B cell (primary cell): ENCODE measurements at regions not wholly inside any gene's neighbourhood (a gene's known extent, or its start where the extent isn't known, plus 50 kb on each side); places are given as distances from the start of the nearest gene placed in this dataset.

Source experiments
- ATAC-seq: fragments of 200-7000 bp; cut with Tn5 transposase; one replicate; pipeline ENCODE4 v1.10.0; 2021; ENCODE audit warnings: low read depth, mild to moderate bottlenecking, moderate number of reproducible peaks, moderate library complexity
- CTCF ChIA-PET: fragments of 350-600 bp; sonication (Branson Sonifier 250); formaldehyde crosslinking; loops from one replicate; lab custom pipeline; 2021; ENCODE audit warnings: antibody characterized with exemption, inconsistent platforms; lab: Charles Lee
- POLR2A ChIA-PET: fragments of 350-600 bp; sonication (Branson Sonifier 250); formaldehyde crosslinking; loops from one replicate; lab custom pipeline; 2021; ENCODE audit warnings: antibody characterized with exemption; lab: Charles Lee
- DNase-seq: peaks from one replicate; pipeline ENCODE4 v3.0.0; 2013
- H2AFZ ChIP-seq: 2 replicates; pipeline ENCODE4 v1.6.1; 2012; ENCODE audit warnings: mild to moderate bottlenecking, low read depth, low read length; ENCODE audit not compliant: insufficient read depth, poor library complexity, severe bottlenecking
- H3K27ac ChIP-seq, 2 donors: 1 replicate in 1 of 2; 2 replicates in 1 of 2; pipeline ENCODE4 v1.5.1; 2012 to 2013; ENCODE audit warnings: low read length in 2 of 2, mild to moderate bottlenecking in 2 of 2, moderate library complexity in 1 of 2
- H3K27me3 ChIP-seq, 4 experiments: fragments of 200-600 bp in 1 of 4; sonication (generic) in 1 of 4; replicated peaks in 1 of 4; 1 replicate in 2 of 4; 2 replicates in 2 of 4; pipeline versions ENCODE4 v1.6.1 to v1.7.0; 2013 to 2016; ENCODE audit warnings: low read length in 3 of 4, mild to moderate bottlenecking in 2 of 4, mixed read lengths in 1 of 4, moderate library complexity in 1 of 4; ENCODE audit not compliant: insufficient read depth in 4 of 4, control insufficient read depth in 3 of 4; ENCODE audit errors: control extremely low read depth in 1 of 4
- H3K36me3 ChIP-seq, 2 experiments: replicated peaks in 1 of 2; 1 replicate in 1 of 2; 2 replicates in 1 of 2; pipeline versions ENCODE4 v1.6.1 to v1.7.1; 2013; ENCODE audit warnings: low read length in 1 of 2; ENCODE audit not compliant: insufficient read depth in 2 of 2, control insufficient read depth in 1 of 2; ENCODE audit errors: control extremely low read depth in 1 of 2, extremely low read depth in 1 of 2
- H3K4me1 ChIP-seq, 2 donors: fragments of 200-600 bp in 1 of 2; sonication (generic) in 1 of 2; 1 replicate in 1 of 2; 2 replicates in 1 of 2; pipeline versions ENCODE4 v1.5.1 to v1.6.1; 2013 to 2017; ENCODE audit warnings: low read length in 2 of 2; ENCODE audit not compliant: control insufficient read depth in 2 of 2, insufficient read depth in 2 of 2
- H3K4me2 ChIP-seq: replicated peaks from 2 replicates; pipeline ENCODE3; 2012; ENCODE audit warnings: mild to moderate bottlenecking, low read depth, low read length; ENCODE audit not compliant: poor library complexity, severe bottlenecking
- H3K4me3 ChIP-seq, 5 experiments: fragments of 200-600 bp in 1 of 5; sonication (generic) in 1 of 5; 1 replicate in 3 of 5; 2 replicates in 2 of 5; pipeline versions ENCODE4 v1.5.1 to v1.7.0; 2011 to 2016; ENCODE audit warnings: low read length in 4 of 5, mild to moderate bottlenecking in 4 of 5, low read depth in 2 of 5, control low read depth in 1 of 5, moderate library complexity in 1 of 5; ENCODE audit not compliant: insufficient read depth in 1 of 5; ENCODE audit errors: control extremely low read depth in 1 of 5, extremely low read depth in 1 of 5
- H3K79me2 ChIP-seq: fragments of 200-600 bp; sonication (generic); one replicate; pipeline ENCODE4 v1.6.0; 2016; ENCODE audit warnings: low read length; ENCODE audit not compliant: control insufficient read depth, insufficient read depth
- H3K9ac ChIP-seq: fragments of 200-600 bp; sonication (generic); 2 replicates; pipeline ENCODE4 v1.6.1; 2017; ENCODE audit warnings: mild to moderate bottlenecking, low read length, moderate library complexity
- H3K9me3 ChIP-seq, 3 donors: one replicate each; pipeline versions ENCODE4 v1.6.1 to v1.7.1; 2013; ENCODE audit warnings: low read length in 2 of 3; ENCODE audit not compliant: control insufficient read depth in 2 of 3, insufficient read depth in 1 of 3; ENCODE audit errors: control extremely low read depth in 1 of 3
- H4K20me1 ChIP-seq: 2 replicates; pipeline ENCODE4 v1.6.0; 2012; ENCODE audit warnings: mild to moderate bottlenecking, low read length; ENCODE audit not compliant: insufficient read depth, control insufficient read depth, poor library complexity, severe bottlenecking
- H3K27ac Mint-ChIP-seq: one replicate; pipeline ENCODE4 v1.8.0; 2021; ENCODE audit warnings: mixed read lengths
- H3K27me3 Mint-ChIP-seq: one replicate; pipeline ENCODE4 v1.8.0; 2021; ENCODE audit warnings: mixed read lengths
- H3K4me1 Mint-ChIP-seq: one replicate; pipeline ENCODE4 v1.8.0; 2021; ENCODE audit warnings: mixed read lengths
- H3K4me3 Mint-ChIP-seq: one replicate; pipeline ENCODE4 v1.8.0; 2021; ENCODE audit warnings: mixed read lengths
- H3K9me3 Mint-ChIP-seq: one replicate; pipeline ENCODE4 v1.8.0; 2022; ENCODE audit warnings: mixed read lengths; ENCODE audit not compliant: insufficient read depth
- CTCF ChIP-seq: fragments of 200-600 bp; IDR thresholded peaks from one replicate; pipeline ENCODE4 v1.8.0; 2022; ENCODE audit warnings: antibody characterized with exemption, mild to moderate bottlenecking
- EZH2 ChIP-seq: IDR thresholded peaks from 2 replicates; pipeline ENCODE4 v1.6.1; 2012; ENCODE audit warnings: borderline replicate concordance, low read depth, mild to moderate bottlenecking, moderate library complexity, low read length; ENCODE audit not compliant: insufficient read depth, poor library complexity, severe bottlenecking
- WGBS: methylation state at CpG from one replicate; pipeline ENCODE4 v1.1.5; 2013; ENCODE audit warnings: missing lambda C conversion rate; ENCODE audit not compliant: insufficient coverage; 5-methylcytosine and 5-hydroxymethylcytosine counted together
- intact Hi-C: fragments of 100-400 bp; cut with micrococcal nuclease; formaldehyde crosslinking; loops from one replicate; pipeline ENCODE4 v1.10.0; 2022

GRCh38 chr11:116473790-116474346 lies 298.9 kb downstream of the BUD13 start:
- no peaks in the 10 kb centered on the region for H3K4me1 ChIP-seq
- ChIA-PET CTCF (no interaction called here), POLR2A (no interaction called here)
- H4K20me1 ChIP-seq, result no peaks in the 10 kb centered on the region
- DNase-seq, result no peak
- Mint-ChIP-seq H3K4me3 (no peak overlapping the region), H3K27me3 (peaks cover 27% of the 10 kb centered on the region), H3K27ac (no peak overlapping the region), H3K9me3 (peaks cover 3% of the 10 kb centered on the region), H3K4me1 (no peaks in the 10 kb centered on the region)
- no peak overlapping the region for H3K4me2 ChIP-seq
- H3K27me3 ChIP-seq, result no peaks in the 10 kb centered on the region
- H3K9ac ChIP-seq, result no peak overlapping the region
- no peaks in the 10 kb centered on the region for H3K79me2 ChIP-seq
- no peak overlapping the region for H3K4me3 ChIP-seq
- 43% methylated on average over 3 of the region's 3 CpGs for WGBS
- no peaks in the 10 kb centered on the region for H3K36me3 ChIP-seq
- H3K27ac ChIP-seq, result no peak overlapping the region
- intact Hi-C loops, result no loop called here
- ATAC-seq, result no peak
- H2AFZ ChIP-seq, result no peak overlapping the region
- TF ChIP-seq CTCF, result no peak
- no peak for TF ChIP-seq EZH2
- H3K9me3 ChIP-seq, result peaks cover 0 to 3% (median 0%) of the 10 kb centered on the region in 3 donors

- Histone ChIP-seq H3K79me2 (no peaks in the 10 kb centered on the region), H3K9me3 (peaks cover 0 to 2% (median 0%) of the 10 kb centered on the region in 3 donors), H3K27ac (no peak overlapping the region), H4K20me1 (no peaks in the 10 kb centered on the region), H3K4me1 (no peaks in the 10 kb centered on the region), H3K27me3 (no peaks in the 10 kb centered on the region), H3K4me2 (no peak overlapping the region), H2AFZ (no peak overlapping the region), H3K9ac (no peak overlapping the region), H3K36me3 (no peaks in the 10 kb centered on the region), H3K4me3 (no peak overlapping the region)
- intact Hi-C loops, result no loop called here
- no peak for ATAC-seq
- Mint-ChIP-seq H3K4me1 (no peaks in the 10 kb centered on the region), H3K27me3 (peaks cover 30% of the 10 kb centered on the region), H3K4me3 (no peak overlapping the region), H3K9me3 (peaks cover 3% of the 10 kb centered on the region), H3K27ac (no peak overlapping the region)
- POLR2A ChIA-PET, result no interaction called here
- CTCF ChIA-PET, result no interaction called here
- no peak for DNase-seq
- TF ChIP-seq CTCF (no peak), EZH2 (no peak)
- WGBS, result 20% methylated on average over 1 of the region's 1 CpG
Observed at GRCh38 chr11:116473206-116473769, 299.5 kb downstream of the BUD13 start.
